Fibroblast of mammary gland (primary cell): ENCODE measurements at regions not wholly inside any gene's neighbourhood (a gene's known extent, or its start where the extent isn't known, plus 50 kb on each side); places are given as distances from the start of the nearest gene placed in this dataset.
A peak's percentile ranks its signal among the peaks of the same experiment; 100 is the strongest.
"Not testable (repeated sequence)": the region's sequence is repeated elsewhere in the genome, so short reads cannot be mapped to it uniquely, and the experiment has no call there.

ENCODE experiments used
- DNase-seq: peaks from one replicate; pipeline ENCODE4 v3.0.0-alpha.2; 2010; ENCODE audit warnings: low read depth
- H3K4me3 ChIP-seq: 2 replicates; pipeline ENCODE4 v1.5.1; 2011; ENCODE audit warnings: low read depth, mild to moderate bottlenecking, low read length, moderate library complexity; ENCODE audit not compliant: control insufficient read depth
- CTCF ChIP-seq: conservative IDR thresholded peaks from 2 replicates; pipeline ENCODE4 v1.5.1; 2011; ENCODE audit warnings: low read depth, low read length, inconsistent platforms; ENCODE audit not compliant: control insufficient read depth, insufficient read depth

- TF ChIP-seq CTCF: no peak
- no peak for DNase-seq
- H3K4me3 ChIP-seq: no peak overlapping the region
Measured at GRCh38 chr1:98129491-98129890, 208.7 kb upstream of the DPYD start.

- TF ChIP-seq CTCF: no peak
- no peak overlapping the region for H3K4me3 ChIP-seq
- DNase-seq: no peak
Measured at GRCh38 chr1:98126740-98127139, 205.9 kb upstream of the DPYD start.

DNA sequence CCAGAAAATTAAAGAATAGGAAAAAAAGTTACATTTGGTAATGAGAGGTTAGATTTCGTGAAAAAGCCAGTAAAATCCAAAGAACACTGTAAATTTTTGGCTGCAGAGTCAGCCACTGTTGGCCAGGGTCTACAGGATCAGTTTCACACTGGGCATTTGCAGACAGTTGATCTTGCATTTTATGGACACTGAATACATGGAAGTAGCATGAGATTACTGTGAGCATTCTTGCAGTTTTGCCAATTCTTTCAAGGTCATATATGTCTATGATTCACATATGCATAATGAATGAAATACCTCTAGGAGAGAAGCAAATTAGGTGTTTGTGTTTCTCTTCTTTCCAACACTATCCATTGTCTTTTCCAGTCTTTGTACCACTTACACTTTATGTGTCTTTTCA lies 200.8 kb upstream of the DPYD start:
- TF ChIP-seq CTCF: no peak
- no peak overlapping the region for H3K4me3 ChIP-seq
- DNase-seq: no peak

DNA sequence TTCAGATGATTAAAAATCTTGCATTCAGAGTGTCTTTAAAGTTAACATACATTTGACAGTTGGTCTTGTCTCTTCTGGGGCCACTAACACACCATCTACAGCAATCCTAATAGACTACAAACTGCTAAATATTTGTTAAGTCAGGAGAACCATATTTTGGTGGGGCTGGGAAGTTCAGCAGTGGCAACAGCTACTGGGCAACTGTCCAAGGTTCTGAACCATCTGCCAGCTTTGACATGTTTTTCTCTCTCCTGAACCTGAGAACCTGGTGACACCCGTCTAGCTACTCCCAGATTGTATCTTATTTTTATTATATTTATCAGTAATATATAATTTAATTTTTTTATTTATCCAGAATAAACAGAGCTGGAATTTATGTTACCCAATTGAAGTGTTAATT lies 199.0 kb upstream of the DPYD start:
- peak; percentile 17 for DNase-seq
- no peak for TF ChIP-seq CTCF
- H3K4me3 ChIP-seq: no peak overlapping the region

- no peak for TF ChIP-seq CTCF
- no peak overlapping the region for H3K4me3 ChIP-seq
- DNase-seq: no peak
Measured at GRCh38 chr1:98113811-98114210, 193.0 kb upstream of the DPYD start.

GRCh38 chr1:98112626-98113025 lies 191.8 kb upstream of the DPYD start:
- no peak for TF ChIP-seq CTCF
- DNase-seq: peak; percentile 22
- no peak overlapping the region for H3K4me3 ChIP-seq

- TF ChIP-seq CTCF: no peak
- peak; percentile 47 for DNase-seq
- H3K4me3 ChIP-seq: no peak overlapping the region
Measured at GRCh38 chr1:98110674-98111073, 189.8 kb upstream of the DPYD start.

GRCh38 chr1:98108378-98108777 lies 187.5 kb upstream of the DPYD start:
- not testable (repeated sequence) for H3K4me3 ChIP-seq, DNase-seq
